Smooth muscle cell (in vitro differentiated cells): ENCODE measurements at regions not wholly inside any gene's neighbourhood (a gene's known extent, or its start where the extent isn't known, plus 50 kb on each side); places are given as distances from the start of the nearest gene placed in this dataset.

Source experiments
- DNase-seq: peaks from one replicate; lab custom pipeline; 2025; ENCODE audit not compliant: unreplicated experiment; lab: John Stamatoyannopoulos, UW
- H2AFZ ChIP-seq: fragments of 200-600 bp; sonication (generic); 2 replicates; pipeline ENCODE4 v1.6.0; 2016; ENCODE audit warnings: antibody characterized with exemption, low read depth, mild to moderate bottlenecking
- H3F3A ChIP-seq: fragments of 200-600 bp; sonication (generic); 2 replicates; pipeline ENCODE4 v1.6.0; 2017; ENCODE audit warnings: antibody characterized with exemption, low read depth
- H3K27ac ChIP-seq: fragments of 200-600 bp; sonication (generic); 2 replicates; pipeline ENCODE4 v1.5.1; 2016; ENCODE audit warnings: low read depth, mild to moderate bottlenecking
- H3K27me3 ChIP-seq: fragments of 200-600 bp; sonication (generic); 2 replicates; pipeline ENCODE4 v1.6.1; 2016; ENCODE audit warnings: low read depth, mild to moderate bottlenecking
- H3K36me3 ChIP-seq: fragments of 200-600 bp; sonication (generic); 2 replicates; pipeline ENCODE4 v1.5.1; 2016; ENCODE audit warnings: low read depth
- H3K4me1 ChIP-seq: fragments of 200-600 bp; sonication (generic); 2 replicates; pipeline ENCODE4 v1.5.1; 2016; ENCODE audit warnings: low read depth
- H3K4me2 ChIP-seq: fragments of 200-600 bp; sonication (generic); 2 replicates; pipeline ENCODE4 v1.6.0; 2016; ENCODE audit warnings: mild to moderate bottlenecking
- H3K4me3 ChIP-seq: fragments of 200-600 bp; sonication (generic); 2 replicates; pipeline ENCODE4 v1.5.1; 2016; ENCODE audit warnings: mild to moderate bottlenecking
- H3K79me2 ChIP-seq: fragments of 200-600 bp; sonication (generic); 2 replicates; pipeline ENCODE4 v1.6.0; 2016; ENCODE audit warnings: low read depth, mild to moderate bottlenecking
- H3K9ac ChIP-seq: fragments of 200-600 bp; sonication (generic); 2 replicates; pipeline ENCODE4 v1.6.0; 2016; ENCODE audit warnings: low read depth
- H3K9me3 ChIP-seq: fragments of 200-600 bp; sonication (generic); replicated peaks from 2 replicates; pipeline ENCODE4 v1.5.1; 2016; ENCODE audit warnings: low read depth
- H4K20me1 ChIP-seq: fragments of 200-600 bp; sonication (generic); 2 replicates; pipeline ENCODE4 v1.6.0; 2016; ENCODE audit warnings: low read depth
- WGBS: methylation state at CpG from one replicate; pipeline ENCODE4 v1.1.7; 2016; ENCODE audit warnings: low lambda C conversion rate; 5-methylcytosine and 5-hydroxymethylcytosine counted together
- TF ChIP-seq, protein P1 (sequence below): fragments of 200-600 bp; sonication (generic); IDR thresholded peaks from 2 replicates; pipeline ENCODE4 v1.5.1; 2017; ENCODE audit warnings: borderline replicate concordance, mild to moderate bottlenecking, antibody characterized with exemption; ENCODE audit not compliant: insufficient read depth, poor library complexity, severe bottlenecking

- no peak overlapping the region for H2AFZ ChIP-seq
- TF ChIP-seq, protein P1, sequence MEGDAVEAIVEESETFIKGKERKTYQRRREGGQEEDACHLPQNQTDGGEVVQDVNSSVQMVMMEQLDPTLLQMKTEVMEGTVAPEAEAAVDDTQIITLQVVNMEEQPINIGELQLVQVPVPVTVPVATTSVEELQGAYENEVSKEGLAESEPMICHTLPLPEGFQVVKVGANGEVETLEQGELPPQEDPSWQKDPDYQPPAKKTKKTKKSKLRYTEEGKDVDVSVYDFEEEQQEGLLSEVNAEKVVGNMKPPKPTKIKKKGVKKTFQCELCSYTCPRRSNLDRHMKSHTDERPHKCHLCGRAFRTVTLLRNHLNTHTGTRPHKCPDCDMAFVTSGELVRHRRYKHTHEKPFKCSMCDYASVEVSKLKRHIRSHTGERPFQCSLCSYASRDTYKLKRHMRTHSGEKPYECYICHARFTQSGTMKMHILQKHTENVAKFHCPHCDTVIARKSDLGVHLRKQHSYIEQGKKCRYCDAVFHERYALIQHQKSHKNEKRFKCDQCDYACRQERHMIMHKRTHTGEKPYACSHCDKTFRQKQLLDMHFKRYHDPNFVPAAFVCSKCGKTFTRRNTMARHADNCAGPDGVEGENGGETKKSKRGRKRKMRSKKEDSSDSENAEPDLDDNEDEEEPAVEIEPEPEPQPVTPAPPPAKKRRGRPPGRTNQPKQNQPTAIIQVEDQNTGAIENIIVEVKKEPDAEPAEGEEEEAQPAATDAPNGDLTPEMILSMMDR = no peak
- H3K4me3 ChIP-seq = no peak overlapping the region
- WGBS = 49% methylated on average over 14 of the region's 14 CpGs
- H3K4me2 ChIP-seq = peak overlapping the region; percentile 42
- H3K79me2 ChIP-seq = no peaks in the 10 kb centered on the region
- no peaks in the 10 kb centered on the region for H3K9me3 ChIP-seq
- peak overlapping the region; percentile 69 for H3K27ac ChIP-seq
- peaks cover 8% of the 10 kb centered on the region for H3K4me1 ChIP-seq
- no peaks in the 10 kb centered on the region for H3K27me3 ChIP-seq
- no peak for DNase-seq
- no peaks in the 10 kb centered on the region for H4K20me1 ChIP-seq
- no peak overlapping the region for H3K9ac ChIP-seq
- no peaks in the 10 kb centered on the region for H3K36me3 ChIP-seq
- H3F3A ChIP-seq = no peaks in the 10 kb centered on the region
Measured at GRCh38 chr15:99442252-99442897, 123.4 kb upstream of the MEF2A start.

DNA sequence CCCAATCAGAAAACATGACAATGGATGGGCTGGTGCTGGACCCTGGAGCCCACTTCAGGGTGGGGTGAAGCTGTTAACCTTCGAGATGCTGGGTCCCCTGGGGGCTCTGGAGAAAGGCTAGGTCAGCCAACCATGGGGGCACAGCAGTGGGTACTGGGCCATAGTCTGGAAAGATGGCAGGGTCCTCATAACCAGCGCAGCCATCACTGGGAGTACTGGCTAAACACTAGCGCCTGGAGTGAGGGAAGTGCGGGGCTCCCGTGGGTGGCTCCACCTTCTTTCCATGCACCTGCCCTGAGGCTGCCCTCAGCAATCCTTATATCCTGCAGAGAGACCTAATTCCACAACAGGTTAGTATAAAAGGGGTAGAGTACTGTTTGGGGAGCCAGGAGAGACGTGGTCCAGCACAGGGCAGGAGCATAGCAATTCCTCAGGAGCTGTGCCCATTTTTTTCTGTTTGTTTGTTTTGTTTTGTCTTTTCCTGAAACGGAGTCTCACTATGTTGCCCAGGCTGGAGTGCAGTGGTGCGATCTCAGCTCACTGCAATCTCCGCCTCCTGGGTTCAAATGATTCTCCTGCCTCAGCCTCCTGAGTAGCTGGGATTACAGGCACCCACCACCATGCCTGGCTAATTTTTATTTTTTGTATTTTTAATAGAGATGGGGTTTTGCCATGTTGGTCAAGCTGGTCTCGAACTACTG is 122.6 kb upstream of the MEF2A start:
- H3K9ac ChIP-seq = no peak overlapping the region
- H3K9me3 ChIP-seq = no peaks in the 10 kb centered on the region
- WGBS = 91% methylated on average over 10 of the region's 10 CpGs
- peak overlapping the region; percentile 69 for H3K27ac ChIP-seq
- no peak overlapping the region for H3K4me3 ChIP-seq
- no peaks in the 10 kb centered on the region for H4K20me1 ChIP-seq
- H3K4me2 ChIP-seq = peak overlapping the region; percentile 32
- H3K36me3 ChIP-seq = no peaks in the 10 kb centered on the region
- no peaks in the 10 kb centered on the region for H3K27me3 ChIP-seq
- peaks cover 6% of the 10 kb centered on the region for H3K4me1 ChIP-seq
- no peaks in the 10 kb centered on the region for H3K79me2 ChIP-seq
- DNase-seq = no peak
- TF ChIP-seq, protein P1 = no peak
- no peaks in the 10 kb centered on the region for H3F3A ChIP-seq
- no peak overlapping the region for H2AFZ ChIP-seq

DNA sequence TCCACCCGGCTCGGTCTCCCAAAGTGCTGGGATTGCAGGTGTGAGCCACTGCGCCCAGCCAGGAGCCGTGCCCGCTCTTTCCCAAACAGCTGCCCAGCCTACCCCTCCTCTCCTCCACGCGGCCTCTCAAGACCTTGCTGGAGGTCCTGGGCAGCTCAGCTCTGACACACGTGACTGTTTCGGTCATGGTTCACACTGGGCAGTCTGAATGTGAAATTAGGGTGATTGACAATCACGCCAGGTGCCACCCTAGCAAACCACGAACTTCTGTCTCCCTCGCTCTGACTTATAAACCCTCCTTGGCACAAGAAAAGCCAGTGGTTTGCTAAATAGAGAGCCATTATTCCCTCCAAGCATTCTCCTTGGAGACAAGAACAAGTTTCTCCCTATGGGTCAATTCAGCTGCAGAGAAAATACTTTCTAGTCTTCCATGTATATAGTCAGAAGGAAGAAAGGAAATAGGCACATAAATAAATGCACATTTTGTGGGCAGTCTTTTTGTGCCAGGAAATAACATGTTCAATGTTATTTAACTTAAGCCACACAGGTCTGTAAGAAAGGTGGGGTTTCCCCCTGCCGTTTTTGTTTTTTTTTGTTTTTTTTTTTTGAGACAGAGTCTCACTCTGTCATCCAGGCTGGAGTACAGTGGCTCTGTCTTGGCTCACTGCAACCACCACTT is 121.9 kb upstream of the MEF2A start:
- no peaks in the 10 kb centered on the region for H3F3A ChIP-seq
- H3K4me2 ChIP-seq = no peak overlapping the region
- TF ChIP-seq, protein P1 = no peak
- no peaks in the 10 kb centered on the region for H3K36me3 ChIP-seq
- H3K27ac ChIP-seq = no peak overlapping the region
- no peak overlapping the region for H2AFZ ChIP-seq
- DNase-seq = no peak
- WGBS = 95% methylated on average over 13 of the region's 13 CpGs
- H4K20me1 ChIP-seq = no peaks in the 10 kb centered on the region
- H3K4me1 ChIP-seq = no peaks in the 10 kb centered on the region
- no peaks in the 10 kb centered on the region for H3K79me2 ChIP-seq
- H3K27me3 ChIP-seq = no peaks in the 10 kb centered on the region
- no peak overlapping the region for H3K4me3 ChIP-seq
- H3K9me3 ChIP-seq = no peaks in the 10 kb centered on the region
- H3K9ac ChIP-seq = no peak overlapping the region
